ENCODE measurements at regions not wholly inside any gene's neighbourhood (a gene's known extent, or its start where the extent isn't known, plus 50 kb on each side); places are given as distances from the start of the nearest gene placed in this dataset.

- TF ChIP-seq POLR2AphosphoS5 (IDR thresholded peaks at IDR 0.05) (no peak), CTCF (IDR thresholded peaks at IDR 0.05) (no peak), POLR2A (IDR thresholded peaks at IDR 0.05) (no peak), EP300 (IDR thresholded peaks at IDR 0.05) (no peak)
Observed at GRCh38 chr7:42494736-42495135, 257.7 kb upstream of the GLI3 start.

All from gastroesophageal sphincter (tissue), 3 donors.